Pons (tissue), 1 donor: ENCODE measurements at regions not wholly inside any gene's neighbourhood (a gene's known extent, or its start where the extent isn't known, plus 50 kb on each side); places are given as distances from the start of the nearest gene placed in this dataset.
"Not testable (repeated sequence)": the region's sequence is repeated elsewhere in the genome, so short reads cannot be mapped to it uniquely, and the experiment has no call there.

Experiments
- DNase-seq: peaks from one replicate; pipeline ENCODE4 v3.0.0-alpha.2; 2016; ENCODE audit warnings: low spot score

DNA sequence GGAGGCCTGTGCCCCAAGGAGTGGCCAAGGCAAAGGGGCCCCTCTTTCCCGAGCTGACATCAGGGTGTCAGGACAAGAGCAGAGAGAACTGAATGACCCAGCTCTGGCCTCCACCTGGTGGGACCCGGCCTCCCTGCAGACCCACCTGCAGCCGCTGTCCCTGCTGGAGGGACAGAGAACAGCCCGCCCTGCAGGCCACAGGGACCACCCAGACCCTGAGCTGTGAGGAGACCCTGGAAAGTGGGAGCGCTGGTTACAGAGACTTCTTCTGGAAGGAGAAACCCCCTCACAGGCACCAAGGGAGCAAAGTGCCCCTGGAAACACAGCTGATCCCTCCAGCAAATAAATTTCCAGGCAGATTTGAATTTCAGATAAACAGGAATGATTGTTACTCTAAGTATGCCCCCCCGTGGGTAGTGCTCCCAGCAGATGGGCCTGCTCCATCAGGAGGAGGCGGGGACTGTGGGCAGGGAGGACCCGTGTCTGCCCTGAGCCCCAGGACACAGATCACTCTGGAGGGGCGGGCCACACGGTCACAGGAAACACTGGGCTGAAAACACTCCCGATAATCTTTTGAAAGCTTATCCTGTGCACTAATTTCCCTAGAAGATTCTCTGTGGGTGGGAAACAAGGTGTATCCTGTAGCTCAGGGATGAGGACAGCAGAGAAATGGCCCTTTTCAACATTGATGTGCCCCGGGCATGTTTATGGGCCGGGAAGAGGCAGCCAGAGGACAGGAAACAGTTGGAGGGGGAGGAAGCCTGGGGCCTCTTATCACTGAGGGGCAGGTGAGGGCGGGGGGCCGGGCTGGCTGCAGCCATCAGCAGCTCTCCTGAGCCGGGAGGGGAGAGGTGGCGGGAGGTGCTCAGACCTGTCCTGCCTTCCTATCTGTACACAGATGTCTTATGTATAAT is 276.0 kb downstream of the ADGRD1 start:
- DNase-seq: no peak

DNA sequence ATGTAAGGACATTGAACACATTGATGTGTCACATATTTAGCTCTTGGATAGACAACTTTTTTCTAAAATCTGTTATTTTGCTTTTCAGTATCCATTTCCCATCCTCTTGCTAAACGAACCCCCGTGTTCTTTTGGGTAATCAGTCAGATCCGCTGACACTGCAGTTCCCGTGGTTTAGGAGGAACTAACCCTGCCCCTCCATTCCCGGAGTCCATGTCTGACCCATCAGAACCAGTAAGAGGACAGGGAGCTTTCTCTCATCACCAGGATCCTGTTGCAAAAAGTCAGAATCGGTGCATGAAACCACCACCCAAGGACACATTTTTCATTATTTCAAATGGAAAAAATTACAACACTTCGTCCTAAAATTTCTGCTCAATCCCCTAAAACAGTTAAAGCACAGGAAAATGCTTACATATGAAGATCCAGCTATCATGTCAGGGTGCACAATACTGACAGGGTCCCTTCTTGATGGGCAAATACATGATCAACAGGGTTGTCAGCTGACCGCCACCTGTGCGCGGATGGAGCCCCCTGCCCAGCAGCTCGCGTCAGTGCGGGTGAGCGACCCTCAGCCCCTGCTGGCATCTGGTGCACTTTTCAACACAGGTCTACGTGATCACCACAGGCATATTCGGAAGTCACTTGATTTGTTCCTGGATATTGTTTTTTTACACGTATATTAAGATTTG is 276.8 kb downstream of the ADGRD1 start:
- DNase-seq: no peak

- DNase-seq: no peak
Observed at GRCh38 chr12:131231032-131231980, 277.6 kb downstream of the ADGRD1 start.

- DNase-seq: no peak
Observed at GRCh38 chr12:131232036-131232435, 278.3 kb downstream of the ADGRD1 start.

- DNase-seq: not testable (repeated sequence)
Observed at GRCh38 chr12:131232872-131233271, 279.2 kb downstream of the ADGRD1 start.

DNA sequence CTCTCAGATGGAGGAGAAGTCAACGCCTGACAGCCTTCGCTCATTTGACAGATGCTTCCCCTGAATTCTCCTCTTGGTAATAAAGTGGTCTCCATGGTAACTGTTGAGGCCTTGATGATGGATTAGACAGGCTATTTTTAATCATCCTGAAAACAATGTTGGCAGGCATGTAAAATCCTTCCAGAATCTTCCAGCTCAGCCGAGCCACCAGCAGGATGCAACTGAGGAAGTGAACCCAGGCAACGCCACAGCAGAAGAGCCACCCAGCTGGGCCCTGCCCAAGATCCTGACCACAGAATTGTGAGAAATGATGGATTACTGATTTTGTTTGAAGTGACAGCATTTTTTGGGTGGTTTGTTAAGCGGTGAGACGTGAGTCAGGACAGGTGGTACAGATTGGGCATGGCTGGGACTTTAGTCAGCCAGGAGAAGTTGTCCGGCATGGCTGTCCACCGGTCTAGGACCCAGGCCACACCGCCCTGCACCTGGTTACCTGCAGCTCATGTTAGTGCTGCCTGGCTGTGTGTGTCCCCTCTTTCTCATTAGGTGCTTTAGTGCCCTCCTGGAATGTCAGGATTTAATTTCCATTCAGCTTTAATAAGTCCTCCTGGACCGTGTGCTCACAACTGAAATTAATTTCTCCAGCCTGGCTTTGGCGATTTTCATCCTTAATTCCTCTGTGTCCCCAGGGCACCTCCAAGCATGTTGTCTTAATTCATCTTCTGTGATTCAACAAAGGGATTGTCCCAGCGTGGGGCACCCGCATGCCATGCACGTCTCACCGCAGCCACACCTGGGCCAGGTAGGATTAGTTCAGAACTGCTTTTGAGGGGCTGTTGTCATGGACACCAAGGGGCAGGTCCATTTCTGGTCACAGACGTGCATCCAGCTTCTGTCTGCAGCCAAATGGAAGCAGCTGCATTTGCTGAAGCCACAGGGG is 280.4 kb downstream of the ADGRD1 start:
- DNase-seq: not testable (repeated sequence)

- not testable (repeated sequence) for DNase-seq
Observed at GRCh38 chr12:131234841-131235271, 281.1 kb downstream of the ADGRD1 start.

DNA sequence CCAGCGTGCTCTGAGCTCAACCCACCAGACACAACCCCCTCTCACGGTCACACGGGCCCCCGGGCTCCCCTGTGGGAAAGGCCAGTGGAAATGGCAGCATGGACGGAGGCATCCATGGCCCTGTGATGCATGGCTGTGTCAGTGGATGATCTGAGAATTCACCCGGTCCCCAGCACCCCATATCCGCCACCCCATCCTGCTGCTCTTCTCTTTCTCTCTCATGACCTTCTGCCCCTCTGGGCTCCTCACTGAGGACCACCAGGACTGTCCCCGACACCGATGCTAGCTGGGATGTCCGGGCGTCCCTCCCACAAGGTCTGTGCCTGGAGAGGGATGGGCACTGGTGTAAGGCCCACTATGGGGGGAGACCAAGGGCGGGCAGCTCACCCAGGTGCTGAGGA is 282.2 kb downstream of the ADGRD1 start:
- no peak for DNase-seq

GRCh38 chr12:131239384-131240094 is 285.8 kb downstream of the ADGRD1 start:
- no peak for DNase-seq

GRCh38 chr12:131241517-131241916 is 287.8 kb downstream of the ADGRD1 start:
- no peak for DNase-seq

DNA sequence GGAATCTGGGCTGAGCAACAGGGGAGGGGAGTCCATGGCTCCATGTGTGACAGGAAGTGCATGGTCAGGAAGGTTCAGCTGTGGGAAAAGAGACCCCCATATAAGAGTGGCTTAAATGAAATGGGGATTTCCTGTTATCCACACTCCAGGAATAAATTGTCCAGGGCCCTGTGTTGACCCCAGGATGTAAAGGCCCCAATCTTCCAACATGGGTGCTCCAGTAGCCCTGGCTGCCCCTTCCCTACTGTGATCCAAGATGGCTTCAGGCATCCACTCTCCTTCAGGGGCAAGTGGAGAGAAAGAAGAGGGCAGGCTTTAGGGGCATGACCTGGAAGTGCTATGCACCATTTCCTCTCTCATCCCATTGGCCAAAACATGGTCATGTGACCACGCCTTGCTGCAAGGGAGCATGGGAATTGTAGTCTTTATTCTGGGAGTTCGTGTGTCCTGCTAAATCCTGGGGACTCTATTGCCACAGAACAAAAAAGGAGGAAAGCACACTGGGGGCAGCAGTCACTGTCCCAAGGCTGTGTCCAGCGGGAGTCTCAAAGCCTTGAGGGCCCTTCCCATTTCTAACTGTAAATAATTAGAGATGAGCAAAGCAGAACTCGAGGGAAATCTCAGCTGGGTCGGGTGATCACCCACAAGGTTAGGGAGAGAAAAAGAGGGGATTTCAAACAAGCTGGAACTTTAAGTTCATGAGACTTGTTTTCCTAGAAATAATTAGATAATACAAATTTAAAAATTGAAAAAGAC is 289.2 kb downstream of the ADGRD1 start:
- no peak for DNase-seq

DNA sequence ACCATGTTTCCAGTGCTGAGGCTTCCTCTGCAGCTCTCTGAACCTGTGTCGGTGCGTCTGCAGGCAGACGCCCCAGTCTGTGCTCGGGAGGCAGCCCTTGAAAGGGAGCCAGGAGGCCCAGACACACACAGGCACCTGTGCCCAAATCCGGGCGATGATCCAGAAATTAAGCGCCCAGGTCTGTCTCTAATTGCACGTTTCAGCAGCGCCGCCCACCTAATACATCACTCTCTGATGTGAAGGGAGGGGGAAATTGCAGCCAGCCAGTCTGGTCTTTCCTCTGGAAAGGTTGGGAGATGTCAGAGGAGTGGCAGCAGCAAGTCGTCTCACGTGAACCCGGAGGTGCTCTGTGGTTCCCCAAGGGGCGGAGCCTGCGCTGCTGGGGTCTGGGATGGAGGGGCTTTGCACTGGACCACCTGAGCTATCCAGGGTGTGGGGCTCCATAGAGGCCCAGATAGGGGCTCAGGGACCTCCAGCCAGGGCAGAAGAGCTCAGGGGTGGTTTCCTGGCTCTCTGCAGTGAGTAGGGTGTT is 290.5 kb downstream of the ADGRD1 start:
- not testable (repeated sequence) for DNase-seq

- not testable (repeated sequence) for DNase-seq
Observed at GRCh38 chr12:131245161-131245560, 291.5 kb downstream of the ADGRD1 start.

DNA sequence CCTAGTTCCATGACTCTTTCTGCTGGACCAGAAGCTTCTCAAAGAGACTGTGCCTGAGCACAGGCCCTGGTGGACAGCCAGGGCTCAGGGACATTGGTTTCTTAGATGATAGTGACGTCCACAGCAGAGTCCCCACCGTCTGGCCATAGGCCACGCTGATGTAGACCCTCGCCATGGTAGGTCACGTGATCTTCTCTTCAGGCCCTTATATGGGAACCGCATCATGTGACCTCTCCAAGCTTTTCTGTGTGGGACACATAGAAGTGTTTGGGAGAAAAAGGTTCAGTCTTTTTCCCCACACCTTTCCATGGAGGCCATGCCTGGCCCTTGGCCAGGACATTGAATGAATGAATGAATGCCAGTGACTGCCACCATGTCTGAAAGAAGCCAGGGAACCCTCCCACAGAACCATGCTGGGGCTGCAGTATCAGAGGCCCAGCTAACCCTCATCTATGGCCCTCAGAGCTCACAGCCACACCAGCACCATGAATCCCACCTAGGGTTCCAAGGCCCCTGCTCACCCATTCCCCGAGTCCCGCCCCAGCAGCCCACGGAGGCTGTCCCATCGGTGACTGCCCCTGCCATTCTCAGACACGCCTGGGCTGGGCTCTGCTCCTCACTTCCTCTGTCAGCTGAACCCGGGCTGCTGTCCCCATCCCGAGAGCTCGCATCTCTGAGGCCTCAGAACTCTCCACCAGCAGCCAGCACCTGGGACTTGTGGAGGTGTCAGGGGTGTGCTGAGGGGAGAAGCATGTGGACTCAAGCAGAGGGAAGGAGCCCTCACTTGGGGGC is 292.1 kb downstream of the ADGRD1 start:
- DNase-seq: no peak

GRCh38 chr12:131247026-131247725 is 293.5 kb downstream of the ADGRD1 start:
- DNase-seq: not testable (repeated sequence)

DNA sequence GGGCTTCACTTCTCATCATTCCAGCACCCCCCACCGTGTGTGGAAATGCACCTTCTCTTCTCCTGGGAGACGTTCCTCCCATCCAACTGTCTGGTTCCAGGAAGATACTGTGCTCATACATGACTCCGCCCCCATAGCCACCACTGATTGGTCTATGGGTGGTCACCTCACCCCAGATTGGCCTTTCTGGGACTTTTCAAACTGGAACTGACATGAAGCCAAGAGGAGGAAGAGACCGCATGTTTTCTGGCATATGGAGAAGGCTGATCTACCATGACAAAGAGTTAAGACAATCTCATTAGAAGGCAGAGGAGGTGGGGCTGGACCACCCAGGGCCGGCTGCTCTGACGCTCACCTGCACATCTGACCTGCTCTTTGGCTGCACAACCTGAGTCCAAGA is 294.2 kb downstream of the ADGRD1 start:
- not testable (repeated sequence) for DNase-seq

DNA sequence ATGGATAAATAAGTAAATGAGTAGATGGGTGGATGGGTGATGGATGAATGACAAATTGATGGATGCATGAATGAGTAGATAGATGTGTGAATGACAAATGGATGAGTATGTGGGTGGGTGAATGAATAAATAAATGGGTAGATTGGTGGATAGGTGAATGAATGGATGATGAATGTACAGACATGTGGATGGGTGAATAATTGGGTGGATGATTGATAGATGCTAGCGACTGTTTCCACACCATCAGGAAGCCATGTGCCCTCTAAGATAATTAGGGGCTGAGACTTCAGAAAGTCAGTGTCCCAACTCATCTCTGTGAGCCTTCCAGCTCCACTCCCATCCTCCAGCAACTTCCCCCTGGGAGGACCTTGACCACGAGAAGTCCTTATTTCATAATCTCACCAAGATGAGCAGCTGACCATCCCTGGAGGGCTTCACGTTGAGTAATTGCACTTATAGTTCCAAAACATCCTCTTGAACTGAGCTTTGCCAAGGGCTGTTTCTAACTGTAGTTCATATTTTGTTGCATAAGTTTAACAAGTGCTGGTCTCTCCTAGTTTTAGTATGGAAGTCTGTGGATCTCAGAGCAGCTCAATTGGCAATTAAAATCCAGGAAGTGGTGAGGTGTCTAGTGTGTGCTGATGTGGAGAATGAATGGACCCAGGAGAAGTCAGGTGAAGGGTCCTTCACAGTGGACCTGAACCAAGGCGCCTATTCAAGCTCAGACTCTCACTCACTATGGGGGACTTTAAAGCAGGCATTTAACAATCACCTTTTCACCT is 295.7 kb downstream of the ADGRD1 start:
- no peak for DNase-seq
